GM06990 (cell line): ENCODE measurements at regions not wholly inside any gene's neighbourhood (a gene's known extent, or its start where the extent isn't known, plus 50 kb on each side); places are given as distances from the start of the nearest gene placed in this dataset.
"Not testable (repeated sequence)": the region's sequence is repeated elsewhere in the genome, so short reads cannot be mapped to it uniquely, and the experiment has no call there.

Experiments used
- DNase-seq: peaks from one replicate; pipeline ENCODE4 v3.0.0-alpha.2; 2011; ENCODE audit not compliant: insufficient read length; ENCODE audit errors: extremely low read depth
- H3K27me3 ChIP-seq: replicated peaks from 2 replicates; pipeline ENCODE4 v1.6.0; 2011; ENCODE audit warnings: low read length; ENCODE audit not compliant: control insufficient read depth, insufficient read depth
- H3K36me3 ChIP-seq: 2 replicates; pipeline ENCODE4 v1.5.1; 2011; ENCODE audit warnings: low read length; ENCODE audit not compliant: control insufficient read depth, insufficient read depth
- H3K4me3 ChIP-seq: replicated peaks from 2 replicates; pipeline ENCODE4 v1.5.1; 2011; ENCODE audit warnings: low read depth, mild to moderate bottlenecking, control low read depth, low read length
- CTCF ChIP-seq: IDR thresholded peaks from 2 replicates; pipeline ENCODE4 v1.5.1; 2011; ENCODE audit warnings: low read length, control low read depth, mild to moderate bottlenecking, inconsistent platforms; ENCODE audit not compliant: insufficient read depth, poor library complexity, severe bottlenecking

- Histone ChIP-seq H3K4me3 (no peak overlapping the region), H3K36me3 (no peaks in the 10 kb centered on the region), H3K27me3 (no peaks in the 10 kb centered on the region)
- no peak for TF ChIP-seq CTCF
- DNase-seq = no peak
These were observed 95.3 kb upstream of the CARD11 start for GRCh38 chr7:3138997-3139396.

DNA sequence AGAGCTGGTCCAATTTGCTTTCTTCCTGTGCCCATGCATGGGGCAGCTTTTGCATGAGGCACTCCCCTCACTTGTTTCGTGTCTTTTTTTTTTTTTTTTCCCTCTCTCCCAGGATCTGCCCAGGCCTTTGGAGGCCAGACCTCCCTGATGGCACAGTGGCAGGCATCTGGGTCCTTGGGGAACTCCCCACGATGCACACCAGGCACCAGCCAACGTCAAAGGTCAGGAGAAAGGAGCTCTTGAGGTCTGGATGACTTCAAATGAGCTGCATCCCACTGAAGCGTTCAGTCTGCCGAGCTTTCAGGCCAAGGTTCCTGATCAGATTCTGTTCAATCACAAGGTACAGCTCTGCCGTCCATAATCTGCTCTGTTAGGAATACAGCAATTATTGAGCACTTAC lies 97.2 kb upstream of the CARD11 start:
- no peak for TF ChIP-seq CTCF
- H3K4me3 ChIP-seq = no peak overlapping the region
- DNase-seq = no peak
- no peaks in the 10 kb centered on the region for H3K36me3 ChIP-seq
- H3K27me3 ChIP-seq = no peaks in the 10 kb centered on the region

GRCh38 chr7:3141326-3141725 lies 97.7 kb upstream of the CARD11 start:
- TF ChIP-seq CTCF = no peak
- Histone ChIP-seq H3K27me3 (no peaks in the 10 kb centered on the region), H3K36me3 (no peaks in the 10 kb centered on the region), H3K4me3 (no peak overlapping the region)
- DNase-seq = no peak

- Histone ChIP-seq H3K27me3 (no peaks in the 10 kb centered on the region), H3K4me3 (no peak overlapping the region), H3K36me3 (no peaks in the 10 kb centered on the region)
- no peak for DNase-seq
- TF ChIP-seq CTCF = no peak
These were observed 100.5 kb upstream of the CARD11 start for GRCh38 chr7:3143869-3144775.

DNA sequence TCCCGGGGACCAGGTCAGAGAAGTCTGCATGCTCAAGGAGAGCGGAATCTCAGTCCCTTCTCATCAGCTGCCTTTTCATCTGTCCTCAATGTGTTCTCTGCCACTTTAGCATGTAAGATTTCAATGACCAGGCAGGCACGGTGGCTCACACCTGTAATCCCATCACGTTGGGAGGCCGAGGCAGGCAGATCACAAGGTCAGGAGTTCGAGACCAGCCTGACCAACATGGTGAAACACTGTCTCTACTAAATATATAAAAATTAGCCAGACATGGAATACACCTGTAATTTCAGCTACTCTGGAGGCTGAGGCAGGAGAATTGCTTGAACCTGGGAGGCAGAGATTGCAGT lies 101.1 kb upstream of the CARD11 start:
- not testable (repeated sequence) for H3K27me3 ChIP-seq, DNase-seq, H3K4me3 ChIP-seq, H3K36me3 ChIP-seq

GRCh38 chr7:3146571-3147226 lies 103.0 kb upstream of the CARD11 start:
- TF ChIP-seq CTCF = no peak
- no peaks in the 10 kb centered on the region for H3K27me3 ChIP-seq
- DNase-seq = no peak
- no peak overlapping the region for H3K4me3 ChIP-seq
- H3K36me3 ChIP-seq = no peaks in the 10 kb centered on the region

- DNase-seq, H3K27me3 ChIP-seq, H3K36me3 ChIP-seq, H3K4me3 ChIP-seq: not testable (repeated sequence)
These were observed 104.8 kb upstream of the CARD11 start for GRCh38 chr7:3148471-3148870.
